T-cell (primary cell): ENCODE measurements at regions not wholly inside any gene's neighbourhood (a gene's known extent, or its start where the extent isn't known, plus 50 kb on each side); places are given as distances from the start of the nearest gene placed in this dataset.

ENCODE experiments used
- ATAC-seq, 4 experiments: fragments of 200-7000 bp in 3 of 4; fragments of 150-1000 bp in 1 of 4; cut with Tn5 transposase; replicated peaks in 1 of 4; 1 replicate in 3 of 4; 2 replicates in 1 of 4; pipeline ENCODE4 v1.10.0; 2021; ENCODE audit warnings: moderate library complexity in 3 of 4, mild to moderate bottlenecking in 2 of 4, moderate number of reproducible peaks in 1 of 4
- CTCF ChIA-PET, 2 donors: fragments of 300-600 bp; sonication (Branson Sonifier 250); formaldehyde crosslinking; loops; one replicate each; lab custom pipeline; 2022; ENCODE audit warnings: antibody characterized with exemption in 2 of 2; lab: Charles Lee
- POLR2A ChIA-PET, 2 donors: fragments of 300-600 bp; sonication (Branson Sonifier 250); formaldehyde crosslinking; loops; one replicate each; lab custom pipeline; 2022; ENCODE audit warnings: antibody characterized with exemption in 2 of 2; lab: Charles Lee
- DNase-seq, 35 experiments: peaks; one replicate each; pipeline versions ENCODE4 v3.0.0 to v3.0.0-alpha.2; 2013 to 2023
- H3K27ac ChIP-seq: one replicate; pipeline ENCODE4 v1.5.1; 2013; ENCODE audit warnings: low read length
- H3K27me3 ChIP-seq, 2 experiments: replicated peaks in 1 of 2; 1 replicate in 1 of 2; 2 replicates in 1 of 2; pipeline versions ENCODE4 v1.6.1 to v1.7.0; 2013; ENCODE audit warnings: low read length in 1 of 2, mixed read lengths in 1 of 2; ENCODE audit not compliant: control insufficient read depth in 2 of 2, insufficient read depth in 2 of 2; ENCODE audit errors: extremely low read depth in 1 of 2
- H3K36me3 ChIP-seq, 2 donors: 1 replicate in 1 of 2; 2 replicates in 1 of 2; pipeline versions ENCODE4 v1.6.1 to v1.7.0; 2013; ENCODE audit warnings: low read length in 1 of 2; ENCODE audit not compliant: control insufficient read depth in 2 of 2, insufficient read depth in 1 of 2; ENCODE audit errors: extremely low read depth in 1 of 2
- H3K4me1 ChIP-seq, 2 experiments: 1 replicate in 1 of 2; 2 replicates in 1 of 2; pipeline versions ENCODE4 v1.6.1 to v1.7.0; 2013; ENCODE audit warnings: low read length in 2 of 2, mixed read lengths in 1 of 2; ENCODE audit not compliant: insufficient read depth in 2 of 2, control insufficient read depth in 1 of 2; ENCODE audit errors: extremely low read depth in 1 of 2
- H3K4me3 ChIP-seq, 2 donors: 1 replicate in 1 of 2; 2 replicates in 1 of 2; pipeline versions ENCODE4 v1.5.1 to v1.7.0; 2013; ENCODE audit warnings: mild to moderate bottlenecking in 2 of 2, low read length in 1 of 2, moderate library complexity in 1 of 2; ENCODE audit not compliant: control insufficient read depth in 1 of 2; ENCODE audit errors: extremely low read depth in 1 of 2
- H3K9me3 ChIP-seq: 2 replicates; pipeline ENCODE4 v1.7.0; 2013
- H3K27ac Mint-ChIP-seq, 2 donors: one replicate each; pipeline ENCODE4 v1.8.0; 2020 to 2021; ENCODE audit warnings: mild to moderate bottlenecking in 2 of 2, mixed read lengths in 2 of 2
- H3K27me3 Mint-ChIP-seq, 2 donors: one replicate each; pipeline ENCODE4 v1.8.0; 2021 to 2022; ENCODE audit warnings: mixed read lengths in 2 of 2
- H3K36me3 Mint-ChIP-seq: one replicate; pipeline ENCODE4 v1.8.0; 2021; ENCODE audit warnings: mixed read lengths
- H3K4me1 Mint-ChIP-seq, 3 donors: one replicate each; pipeline ENCODE4 v1.8.0; 2020 to 2022; ENCODE audit warnings: mixed read lengths in 3 of 3, mild to moderate bottlenecking in 1 of 3
- H3K4me3 Mint-ChIP-seq, 3 donors: one replicate each; pipeline ENCODE4 v1.8.0; 2020 to 2022; ENCODE audit warnings: mild to moderate bottlenecking in 3 of 3, mixed read lengths in 3 of 3, moderate library complexity in 3 of 3
- H3K9me3 Mint-ChIP-seq, 3 donors: one replicate each; pipeline ENCODE4 v1.8.0; 2020 to 2022; ENCODE audit warnings: mixed read lengths in 3 of 3
- WGBS: methylation state at CpG from one replicate; pipeline ENCODE4 v1.1.5; 2013; ENCODE audit warnings: missing lambda C conversion rate; ENCODE audit not compliant: insufficient coverage; 5-methylcytosine and 5-hydroxymethylcytosine counted together

DNA sequence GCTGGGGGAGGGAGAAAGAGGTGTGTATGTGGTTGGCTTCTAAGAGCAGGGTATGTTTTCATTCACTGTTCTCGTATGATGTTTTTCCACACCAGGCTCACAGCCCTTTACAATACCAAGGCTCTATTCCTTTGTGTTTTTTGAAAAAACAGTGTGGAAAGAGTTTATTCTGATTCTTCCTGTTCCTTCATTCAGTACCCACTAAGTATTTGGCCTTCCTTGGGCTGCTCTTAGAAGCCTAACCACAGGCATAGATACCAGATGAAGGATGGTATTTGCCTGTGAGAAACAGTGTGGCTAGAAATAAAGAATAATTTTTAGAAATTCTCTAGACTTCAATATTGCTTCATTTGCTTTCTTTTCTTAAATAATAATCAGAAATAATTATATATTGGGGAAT lies 518.0 kb upstream of the DIPK2B start:
- no peak for ATAC-seq
- Mint-ChIP-seq H3K4me1 (peaks cover 0 to 17% (median 12%) of the 10 kb centered on the region in 3 donors), H3K27ac (no peak overlapping the region), H3K4me3 (no peak overlapping the region), H3K9me3 (no peaks in the 10 kb centered on the region), H3K27me3 (peaks cover 0 to 9% of the 10 kb centered on the region in 2 donors), H3K36me3 (no peaks in the 10 kb centered on the region)
- ChIA-PET POLR2A (no interaction called here), CTCF (no interaction called here)
- Histone ChIP-seq H3K4me3 (no peak overlapping the region), H3K36me3 (no peaks in the 10 kb centered on the region), H3K27me3 (no peaks in the 10 kb centered on the region), H3K9me3 (no peaks in the 10 kb centered on the region), H3K27ac (no peak overlapping the region), H3K4me1 (peaks cover 0 to 4% of the 10 kb centered on the region in 2 experiments)
- no peak for DNase-seq
- no CpG with 5 or more reads among the region's 1 CpG for WGBS

DNA sequence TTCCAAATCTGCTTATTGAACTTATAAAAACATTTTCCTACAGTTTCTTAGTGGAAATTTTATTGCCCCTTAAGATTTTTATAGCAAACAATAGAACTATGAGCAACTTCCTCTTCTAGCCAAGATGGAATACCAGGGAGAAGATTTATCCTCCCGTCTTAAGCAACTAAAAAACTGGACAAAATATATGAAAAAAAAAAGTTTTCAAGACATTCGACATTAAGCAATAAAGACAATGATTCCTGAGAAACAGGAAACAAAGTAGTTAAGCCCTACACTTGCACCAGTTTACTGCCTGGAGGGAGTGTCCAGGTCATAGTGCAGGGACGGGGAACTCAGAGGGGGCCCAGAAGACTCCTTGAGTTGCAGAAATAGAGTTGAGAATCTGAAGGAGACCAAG lies 516.1 kb upstream of the DIPK2B start:
- ATAC-seq (no peak), DNase-seq (no peak)
- Mint-ChIP-seq H3K27me3 (peaks cover 0 to 9% of the 10 kb centered on the region in 2 donors), H3K9me3 (no peaks in the 10 kb centered on the region), H3K4me1 (peaks cover 0 to 17% (median 12%) of the 10 kb centered on the region in 3 donors), H3K27ac (no peak overlapping the region), H3K4me3 (no peak overlapping the region), H3K36me3 (no peaks in the 10 kb centered on the region)
- Histone ChIP-seq H3K9me3 (no peaks in the 10 kb centered on the region), H3K36me3 (no peaks in the 10 kb centered on the region), H3K4me1 (peaks cover 0 to 4% of the 10 kb centered on the region in 2 experiments), H3K27ac (no peak overlapping the region), H3K27me3 (no peaks in the 10 kb centered on the region), H3K4me3 (no peak overlapping the region)
- no CpG with 5 or more reads among the region's 3 CpGs for WGBS
- POLR2A ChIA-PET: no interaction called here
- CTCF ChIA-PET: no interaction called here

GRCh38 chrX:45715748-45716147 lies 515.1 kb upstream of the DIPK2B start:
- ChIA-PET POLR2A (no interaction called here), CTCF (no interaction called here)
- DNase-seq (no peak), ATAC-seq (no peak)
- no peaks in the 10 kb centered on the region for H3K9me3 Mint-ChIP-seq
- no peaks in the 10 kb centered on the region for H3K36me3 Mint-ChIP-seq
- peaks cover 0 to 9% of the 10 kb centered on the region in 2 donors for H3K27me3 Mint-ChIP-seq
- no peaks in the 10 kb centered on the region for H3K36me3 ChIP-seq
- no peak overlapping the region for H3K27ac ChIP-seq
- H3K27ac Mint-ChIP-seq: no peak overlapping the region
- no peak overlapping the region for H3K4me3 Mint-ChIP-seq
- no peaks in the 10 kb centered on the region for H3K27me3 ChIP-seq
- H3K4me1 Mint-ChIP-seq: peaks cover 4 to 25% (median 12%) of the 10 kb centered on the region in 3 donors
- H3K4me3 ChIP-seq: no peak overlapping the region
- no peaks in the 10 kb centered on the region for H3K9me3 ChIP-seq
- H3K4me1 ChIP-seq: peaks cover 0 to 4% of the 10 kb centered on the region in 2 experiments
- WGBS: 86% methylated on average over 1 of the region's 1 CpG

- Histone ChIP-seq H3K4me3 (no peak overlapping the region), H3K9me3 (no peaks in the 10 kb centered on the region), H3K36me3 (no peaks in the 10 kb centered on the region), H3K27ac (no peak overlapping the region), H3K27me3 (no peaks in the 10 kb centered on the region), H3K4me1 (peaks cover 0 to 10% of the 10 kb centered on the region in 2 experiments)
- CTCF ChIA-PET: no interaction called here
- Mint-ChIP-seq H3K36me3 (no peaks in the 10 kb centered on the region), H3K4me3 (no peak overlapping the region), H3K4me1 (peaks cover 11 to 33% (median 17%) of the 10 kb centered on the region in 3 donors), H3K9me3 (no peaks in the 10 kb centered on the region), H3K27me3 (peaks cover 0 to 9% of the 10 kb centered on the region in 2 donors), H3K27ac (no peak overlapping the region)
- ATAC-seq (no peak), DNase-seq (no peak)
- POLR2A ChIA-PET: no interaction called here
- WGBS: no CpG with 5 or more reads among the region's 3 CpGs
Observed at GRCh38 chrX:45714866-45715265, 514.2 kb upstream of the DIPK2B start.

- peaks cover 0 to 10% of the 10 kb centered on the region in 2 experiments for H3K4me1 ChIP-seq
- no peaks in the 10 kb centered on the region for H3K36me3 ChIP-seq
- H3K9me3 ChIP-seq: no peaks in the 10 kb centered on the region
- no peak overlapping the region for H3K4me3 ChIP-seq
- H3K4me3 Mint-ChIP-seq: no peak overlapping the region
- H3K27me3 Mint-ChIP-seq: peaks cover 0 to 4% of the 10 kb centered on the region in 2 donors
- no peaks in the 10 kb centered on the region for H3K36me3 Mint-ChIP-seq
- ChIA-PET CTCF (no interaction called here), POLR2A (no interaction called here)
- H3K27ac ChIP-seq: no peak overlapping the region
- no peak for ATAC-seq
- WGBS: no CpG with 5 or more reads among the region's 1 CpG
- no peaks in the 10 kb centered on the region for H3K27me3 ChIP-seq
- H3K27ac Mint-ChIP-seq: no peak overlapping the region
- H3K9me3 Mint-ChIP-seq: no peaks in the 10 kb centered on the region
- H3K4me1 Mint-ChIP-seq: peaks cover 11 to 36% (median 20%) of the 10 kb centered on the region in 3 donors
- DNase-seq: no peak
Observed at GRCh38 chrX:45712067-45712466, 511.4 kb upstream of the DIPK2B start.

DNA sequence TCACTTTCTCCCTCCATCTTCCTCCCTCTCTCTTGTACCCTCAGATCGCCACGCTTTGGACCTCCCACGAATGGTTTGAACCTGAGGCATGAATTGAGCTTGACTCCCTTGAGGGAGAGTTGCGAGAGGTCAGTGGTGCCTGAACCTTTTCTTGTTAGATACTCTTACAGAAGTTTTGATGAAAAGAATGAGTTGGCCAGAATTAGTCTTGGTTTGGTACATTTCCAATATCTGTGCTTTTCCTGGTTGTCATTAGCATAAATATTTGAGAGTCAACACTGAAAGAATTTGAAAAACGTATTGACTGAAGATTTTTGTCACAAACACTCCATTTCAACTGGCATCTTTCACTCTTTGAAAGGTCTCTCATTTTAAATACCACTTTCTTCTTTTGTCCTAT lies 510.6 kb upstream of the DIPK2B start:
- H3K4me1 Mint-ChIP-seq: peaks cover 11 to 36% (median 20%) of the 10 kb centered on the region in 3 donors
- CTCF ChIA-PET: no interaction called here
- WGBS: no CpG with 5 or more reads among the region's 5 CpGs

More for the DNA sequence above, 510.6 kb upstream of the DIPK2B start:
- Mint-ChIP-seq H3K36me3 (no peaks in the 10 kb centered on the region), H3K4me3 (no peak overlapping the region), H3K27me3 (peaks cover 0 to 6% of the 10 kb centered on the region in 2 donors), H3K9me3 (no peaks in the 10 kb centered on the region), H3K27ac (no peak overlapping the region)
- Histone ChIP-seq H3K4me1 (peaks cover 0 to 10% of the 10 kb centered on the region in 2 experiments), H3K36me3 (no peaks in the 10 kb centered on the region), H3K4me3 (no peak overlapping the region), H3K9me3 (no peaks in the 10 kb centered on the region), H3K27me3 (no peaks in the 10 kb centered on the region), H3K27ac (no peak overlapping the region)
- POLR2A ChIA-PET: no interaction called here
- no peak for ATAC-seq
- DNase-seq: no peak
